ENCODE measurements at regions not wholly inside any gene's neighbourhood (a gene's known extent, or its start where the extent isn't known, plus 50 kb on each side); places are given as distances from the start of the nearest gene placed in this dataset.

GRCh38 chr2:16170675-16171424, 230.5 kb downstream of the MYCN start:
- no peak for DNase-seq (ENCODE audit: low spot score)

GRCh38 chr2:16169381-16169960, 229.1 kb downstream of the MYCN start:
- no peak for DNase-seq (ENCODE audit: low spot score)

GRCh38 chr2:16168506-16169264, 228.3 kb downstream of the MYCN start:
- DNase-seq (ENCODE audit: low spot score): no peak

GRCh38 chr2:16167870-16168426, 227.6 kb downstream of the MYCN start:
- DNase-seq (ENCODE audit: low spot score): no peak

GRCh38 chr2:16167451-16167861, 227.1 kb downstream of the MYCN start:
- no peak for DNase-seq (ENCODE audit: low spot score)

- DNase-seq (ENCODE audit: low spot score): no peak
Observed at GRCh38 chr2:16166327-16166981, 226.1 kb downstream of the MYCN start.

GRCh38 chr2:16165518-16166326, 225.4 kb downstream of the MYCN start:
- no peak for DNase-seq (ENCODE audit: low spot score)

- no peak for DNase-seq (ENCODE audit: low spot score)
Observed at GRCh38 chr2:16162491-16163040, 222.2 kb downstream of the MYCN start.

- DNase-seq (ENCODE audit: low spot score): no peak
Observed at GRCh38 chr2:16161768-16162490, 221.6 kb downstream of the MYCN start.

- no peak for DNase-seq (ENCODE audit: low spot score)
Observed at GRCh38 chr2:16161085-16161565, 220.8 kb downstream of the MYCN start.

GRCh38 chr2:16160281-16161084, 220.1 kb downstream of the MYCN start:
- no peak for DNase-seq (ENCODE audit: low spot score)

GRCh38 chr2:16156411-16156810, 216.1 kb downstream of the MYCN start:
- no peak for DNase-seq (ENCODE audit: low spot score)

GRCh38 chr2:16155766-16156165, 215.4 kb downstream of the MYCN start:
- no peak for DNase-seq (ENCODE audit: low spot score)

- DNase-seq (ENCODE audit: low spot score): no peak
Observed at GRCh38 chr2:16155366-16155765, 215.0 kb downstream of the MYCN start.

- no peak for DNase-seq (ENCODE audit: low spot score)
Observed at GRCh38 chr2:16154501-16155280, 214.3 kb downstream of the MYCN start.

GRCh38 chr2:16154061-16154460, 213.7 kb downstream of the MYCN start:
- DNase-seq (ENCODE audit: low spot score): no peak

- no peak for DNase-seq (ENCODE audit: low spot score)
Observed at GRCh38 chr2:16153754-16154035, 213.3 kb downstream of the MYCN start.

GRCh38 chr2:16152928-16153753, 212.8 kb downstream of the MYCN start:
- no peak for DNase-seq (ENCODE audit: low spot score)
